B cell (primary cell): ENCODE measurements at regions not wholly inside any gene's neighbourhood (a gene's known extent, or its start where the extent isn't known, plus 50 kb on each side); places are given as distances from the start of the nearest gene placed in this dataset.

Experiments used
- ATAC-seq: fragments of 200-7000 bp; cut with Tn5 transposase; one replicate; pipeline ENCODE4 v1.10.0; 2021; ENCODE audit warnings: low read depth, mild to moderate bottlenecking, moderate number of reproducible peaks, moderate library complexity
- CTCF ChIA-PET: fragments of 350-600 bp; sonication (Branson Sonifier 250); formaldehyde crosslinking; loops from one replicate; lab custom pipeline; 2021; ENCODE audit warnings: antibody characterized with exemption, inconsistent platforms; lab: Charles Lee
- POLR2A ChIA-PET: fragments of 350-600 bp; sonication (Branson Sonifier 250); formaldehyde crosslinking; loops from one replicate; lab custom pipeline; 2021; ENCODE audit warnings: antibody characterized with exemption; lab: Charles Lee
- DNase-seq: peaks from one replicate; pipeline ENCODE4 v3.0.0; 2013
- H2AFZ ChIP-seq: 2 replicates; pipeline ENCODE4 v1.6.1; 2012; ENCODE audit warnings: mild to moderate bottlenecking, low read depth, low read length; ENCODE audit not compliant: insufficient read depth, poor library complexity, severe bottlenecking
- H3K27ac ChIP-seq, 2 donors: 1 replicate in 1 of 2; 2 replicates in 1 of 2; pipeline ENCODE4 v1.5.1; 2012 to 2013; ENCODE audit warnings: low read length in 2 of 2, mild to moderate bottlenecking in 2 of 2, moderate library complexity in 1 of 2
- H3K27me3 ChIP-seq, 4 experiments: fragments of 200-600 bp in 1 of 4; sonication (generic) in 1 of 4; replicated peaks in 1 of 4; 1 replicate in 2 of 4; 2 replicates in 2 of 4; pipeline versions ENCODE4 v1.6.1 to v1.7.0; 2013 to 2016; ENCODE audit warnings: low read length in 3 of 4, mild to moderate bottlenecking in 2 of 4, mixed read lengths in 1 of 4, moderate library complexity in 1 of 4; ENCODE audit not compliant: insufficient read depth in 4 of 4, control insufficient read depth in 3 of 4; ENCODE audit errors: control extremely low read depth in 1 of 4
- H3K36me3 ChIP-seq, 2 experiments: replicated peaks in 1 of 2; 1 replicate in 1 of 2; 2 replicates in 1 of 2; pipeline versions ENCODE4 v1.6.1 to v1.7.1; 2013; ENCODE audit warnings: low read length in 1 of 2; ENCODE audit not compliant: insufficient read depth in 2 of 2, control insufficient read depth in 1 of 2; ENCODE audit errors: control extremely low read depth in 1 of 2, extremely low read depth in 1 of 2
- H3K4me1 ChIP-seq, 2 donors: fragments of 200-600 bp in 1 of 2; sonication (generic) in 1 of 2; 1 replicate in 1 of 2; 2 replicates in 1 of 2; pipeline versions ENCODE4 v1.5.1 to v1.6.1; 2013 to 2017; ENCODE audit warnings: low read length in 2 of 2; ENCODE audit not compliant: control insufficient read depth in 2 of 2, insufficient read depth in 2 of 2
- H3K4me2 ChIP-seq: replicated peaks from 2 replicates; pipeline ENCODE3; 2012; ENCODE audit warnings: mild to moderate bottlenecking, low read depth, low read length; ENCODE audit not compliant: poor library complexity, severe bottlenecking
- H3K4me3 ChIP-seq, 5 experiments: fragments of 200-600 bp in 1 of 5; sonication (generic) in 1 of 5; 1 replicate in 3 of 5; 2 replicates in 2 of 5; pipeline versions ENCODE4 v1.5.1 to v1.7.0; 2011 to 2016; ENCODE audit warnings: low read length in 4 of 5, mild to moderate bottlenecking in 4 of 5, low read depth in 2 of 5, control low read depth in 1 of 5, moderate library complexity in 1 of 5; ENCODE audit not compliant: insufficient read depth in 1 of 5; ENCODE audit errors: control extremely low read depth in 1 of 5, extremely low read depth in 1 of 5
- H3K79me2 ChIP-seq: fragments of 200-600 bp; sonication (generic); one replicate; pipeline ENCODE4 v1.6.0; 2016; ENCODE audit warnings: low read length; ENCODE audit not compliant: control insufficient read depth, insufficient read depth
- H3K9ac ChIP-seq: fragments of 200-600 bp; sonication (generic); 2 replicates; pipeline ENCODE4 v1.6.1; 2017; ENCODE audit warnings: mild to moderate bottlenecking, low read length, moderate library complexity
- H3K9me3 ChIP-seq, 3 donors: one replicate each; pipeline versions ENCODE4 v1.6.1 to v1.7.1; 2013; ENCODE audit warnings: low read length in 2 of 3; ENCODE audit not compliant: control insufficient read depth in 2 of 3, insufficient read depth in 1 of 3; ENCODE audit errors: control extremely low read depth in 1 of 3
- H4K20me1 ChIP-seq: 2 replicates; pipeline ENCODE4 v1.6.0; 2012; ENCODE audit warnings: mild to moderate bottlenecking, low read length; ENCODE audit not compliant: insufficient read depth, control insufficient read depth, poor library complexity, severe bottlenecking
- H3K27ac Mint-ChIP-seq: one replicate; pipeline ENCODE4 v1.8.0; 2021; ENCODE audit warnings: mixed read lengths
- H3K27me3 Mint-ChIP-seq: one replicate; pipeline ENCODE4 v1.8.0; 2021; ENCODE audit warnings: mixed read lengths
- H3K4me1 Mint-ChIP-seq: one replicate; pipeline ENCODE4 v1.8.0; 2021; ENCODE audit warnings: mixed read lengths
- H3K4me3 Mint-ChIP-seq: one replicate; pipeline ENCODE4 v1.8.0; 2021; ENCODE audit warnings: mixed read lengths
- H3K9me3 Mint-ChIP-seq: one replicate; pipeline ENCODE4 v1.8.0; 2022; ENCODE audit warnings: mixed read lengths; ENCODE audit not compliant: insufficient read depth
- CTCF ChIP-seq: fragments of 200-600 bp; IDR thresholded peaks from one replicate; pipeline ENCODE4 v1.8.0; 2022; ENCODE audit warnings: antibody characterized with exemption, mild to moderate bottlenecking
- EZH2 ChIP-seq: IDR thresholded peaks from 2 replicates; pipeline ENCODE4 v1.6.1; 2012; ENCODE audit warnings: borderline replicate concordance, low read depth, mild to moderate bottlenecking, moderate library complexity, low read length; ENCODE audit not compliant: insufficient read depth, poor library complexity, severe bottlenecking
- WGBS: methylation state at CpG from one replicate; pipeline ENCODE4 v1.1.5; 2013; ENCODE audit warnings: missing lambda C conversion rate; ENCODE audit not compliant: insufficient coverage; 5-methylcytosine and 5-hydroxymethylcytosine counted together
- intact Hi-C: fragments of 100-400 bp; cut with micrococcal nuclease; formaldehyde crosslinking; loops from one replicate; pipeline ENCODE4 v1.10.0; 2022

DNA sequence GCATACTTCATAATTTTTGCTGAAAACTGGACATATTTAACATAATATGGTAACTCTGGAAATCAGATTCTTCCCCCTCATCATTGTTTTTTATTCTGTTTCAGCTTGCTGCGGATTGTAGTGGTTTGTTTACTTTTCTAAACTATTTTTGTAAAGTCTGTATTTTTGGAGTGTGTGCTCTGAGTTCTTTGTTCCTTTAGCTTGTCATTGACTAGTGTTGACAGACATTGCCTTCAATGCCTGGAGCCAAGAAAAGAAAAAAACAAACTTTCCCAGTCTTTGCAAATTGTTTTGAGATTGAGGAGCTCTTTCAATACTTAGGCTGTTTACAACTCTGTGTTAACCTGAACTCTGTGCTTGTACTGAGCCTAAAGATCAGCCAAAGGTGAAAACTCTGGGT lies 137.3 kb upstream of the CEP126 start:
- ATAC-seq, result no peak
- TF ChIP-seq CTCF (no peak), EZH2 (no peak)
- Histone ChIP-seq H3K4me2 (no peak overlapping the region), H4K20me1 (no peaks in the 10 kb centered on the region), H2AFZ (no peak overlapping the region), H3K4me3 (no peak overlapping the region), H3K36me3 (no peaks in the 10 kb centered on the region), H3K79me2 (no peaks in the 10 kb centered on the region), H3K4me1 (no peaks in the 10 kb centered on the region), H3K27me3 (no peaks in the 10 kb centered on the region), H3K9ac (no peak overlapping the region), H3K27ac (no peak overlapping the region), H3K9me3 (peaks cover 0 to 7% (median 1%) of the 10 kb centered on the region in 3 donors)
- intact Hi-C loops, result no loop called here
- CTCF ChIA-PET, result no interaction called here
- H3K4me3 Mint-ChIP-seq, result no peak overlapping the region
- POLR2A ChIA-PET, result no interaction called here
- WGBS, result no CpG with 5 or more reads among the region's 1 CpG
- no peaks in the 10 kb centered on the region for H3K4me1 Mint-ChIP-seq
- H3K9me3 Mint-ChIP-seq, result peaks cover 11% of the 10 kb centered on the region
- DNase-seq, result no peak
- H3K27ac Mint-ChIP-seq, result no peak overlapping the region
- no peaks in the 10 kb centered on the region for H3K27me3 Mint-ChIP-seq

DNA sequence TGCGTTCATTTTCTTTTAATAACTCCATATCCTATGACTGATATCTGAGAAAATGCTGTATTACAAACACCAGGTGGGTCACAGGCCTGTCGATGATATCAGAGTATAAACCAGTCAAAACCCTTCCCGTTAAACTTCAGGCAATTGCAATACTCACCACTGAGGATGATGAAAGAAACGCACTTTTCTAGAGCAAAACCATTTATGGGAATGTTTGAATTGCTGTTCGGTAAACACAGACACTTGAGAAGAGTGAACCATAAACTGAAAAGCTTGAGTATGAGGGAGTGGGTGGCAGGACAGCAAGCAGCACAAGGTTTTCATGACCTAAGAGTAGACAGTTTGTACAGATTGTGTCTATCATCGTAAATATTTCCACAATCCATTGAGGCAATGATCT lies 139.8 kb upstream of the CEP126 start:
- CTCF ChIA-PET, result no interaction called here
- no peak for DNase-seq

More for the DNA sequence above, 139.8 kb upstream of the CEP126 start:
- no peak for TF ChIP-seq CTCF
- no peak for TF ChIP-seq EZH2
- H3K27ac Mint-ChIP-seq, result no peak overlapping the region
- Histone ChIP-seq H3K4me2 (no peak overlapping the region), H3K79me2 (no peaks in the 10 kb centered on the region), H4K20me1 (no peaks in the 10 kb centered on the region), H3K4me1 (no peaks in the 10 kb centered on the region), H3K9ac (no peak overlapping the region), H3K4me3 (no peak overlapping the region), H2AFZ (no peak overlapping the region), H3K27ac (no peak overlapping the region), H3K9me3 (peaks cover 0 to 7% (median 0%) of the 10 kb centered on the region in 3 donors), H3K36me3 (no peaks in the 10 kb centered on the region), H3K27me3 (no peaks in the 10 kb centered on the region)
- WGBS, result no CpG with 5 or more reads among the region's 6 CpGs
- POLR2A ChIA-PET, result no interaction called here
- intact Hi-C loops, result no loop called here
- H3K4me1 Mint-ChIP-seq, result no peaks in the 10 kb centered on the region
- peaks cover 11% of the 10 kb centered on the region for H3K9me3 Mint-ChIP-seq
- ATAC-seq, result no peak
- H3K4me3 Mint-ChIP-seq, result no peak overlapping the region
- H3K27me3 Mint-ChIP-seq, result no peaks in the 10 kb centered on the region
